HUDEP-2 (cell line): ENCODE measurements at regions not wholly inside any gene's neighbourhood (a gene's known extent, or its start where the extent isn't known, plus 50 kb on each side); places are given as distances from the start of the nearest gene placed in this dataset.
A peak's percentile ranks its signal among the peaks of the same experiment; 100 is the strongest.
"Not testable (repeated sequence)": the region's sequence is repeated elsewhere in the genome, so short reads cannot be mapped to it uniquely, and the experiment has no call there.

Experiments used
- DNase-seq, 76 experiments: peaks; one replicate each; lab custom pipeline; 2025; ENCODE audit not compliant: unreplicated experiment in 76 of 76; lab: John Stamatoyannopoulos, UW

DNA sequence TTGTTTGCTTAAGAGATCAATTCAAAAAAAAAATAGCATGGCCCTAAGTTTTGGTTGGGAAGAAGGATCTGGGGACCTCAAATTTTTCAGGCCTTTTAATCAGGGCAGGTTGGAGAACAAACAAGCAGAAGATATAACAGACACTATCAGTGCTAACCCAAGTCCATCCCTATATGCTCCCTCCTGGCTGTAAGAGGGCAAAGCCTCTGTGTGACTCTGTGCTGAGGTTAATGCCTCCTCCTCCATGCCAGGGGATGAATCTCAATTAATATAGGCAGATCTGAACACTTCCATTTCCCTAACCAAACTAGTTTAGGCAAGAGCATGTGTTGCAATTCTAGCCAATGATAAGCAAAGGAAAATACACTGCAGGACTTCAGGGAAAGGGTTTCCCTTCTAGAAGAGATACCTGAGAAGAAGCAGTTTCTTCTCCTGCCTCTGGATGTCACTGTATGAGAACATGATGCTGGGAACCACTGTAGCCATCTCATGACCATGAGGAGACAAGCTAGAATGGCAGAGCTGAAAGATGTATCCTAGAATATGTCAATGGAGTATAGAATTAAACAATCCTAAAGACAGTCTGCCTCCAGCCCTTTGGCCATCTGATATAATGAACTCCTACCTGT, 76.0 kb downstream of the CHD9NB start:
- DNase-seq = peak in 8 of 76 experiments; percentile 1 to 26 (median 7)

- DNase-seq = no peak
Measured at GRCh38 chr16:52967744-52968143, 85.0 kb downstream of the CHD9NB start.

DNA sequence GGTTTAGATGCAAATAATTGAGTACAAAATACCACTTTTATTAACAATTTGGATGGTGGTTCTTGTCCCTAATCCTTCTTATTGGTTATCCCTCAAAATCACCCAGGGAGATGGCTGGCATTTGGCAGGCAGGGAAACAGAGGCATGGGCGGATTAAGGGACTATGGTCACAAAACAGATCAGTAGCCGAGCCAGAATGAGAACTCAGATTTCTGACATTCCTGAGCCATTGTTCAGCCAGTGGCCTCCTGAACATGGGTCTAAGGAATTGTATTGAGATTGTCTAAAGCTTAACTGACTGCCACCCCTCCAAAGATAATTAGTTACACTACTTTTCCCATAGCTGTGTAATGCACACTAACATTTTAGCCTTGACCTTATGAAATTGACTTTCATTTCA, 88.4 kb downstream of the CHD9NB start:
- no peak for DNase-seq

DNA sequence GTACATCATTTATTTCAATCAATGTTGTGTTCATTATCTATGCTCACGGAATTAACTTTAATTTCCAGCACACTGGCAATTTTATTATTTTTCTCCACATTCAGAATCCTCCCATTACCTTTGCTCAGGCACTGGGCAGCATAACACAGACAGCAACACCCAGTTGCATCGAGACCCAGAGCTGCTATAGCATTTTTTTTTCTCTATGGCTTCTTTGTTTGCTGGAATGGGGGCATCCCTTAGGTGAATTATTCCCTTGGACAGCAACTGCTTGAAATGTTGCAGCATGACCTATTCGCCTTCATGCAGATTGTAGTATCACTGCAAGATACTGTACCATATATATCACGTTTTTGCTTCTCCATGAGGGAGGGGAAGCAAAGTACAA, 88.8 kb downstream of the CHD9NB start:
- no peak for DNase-seq

DNA sequence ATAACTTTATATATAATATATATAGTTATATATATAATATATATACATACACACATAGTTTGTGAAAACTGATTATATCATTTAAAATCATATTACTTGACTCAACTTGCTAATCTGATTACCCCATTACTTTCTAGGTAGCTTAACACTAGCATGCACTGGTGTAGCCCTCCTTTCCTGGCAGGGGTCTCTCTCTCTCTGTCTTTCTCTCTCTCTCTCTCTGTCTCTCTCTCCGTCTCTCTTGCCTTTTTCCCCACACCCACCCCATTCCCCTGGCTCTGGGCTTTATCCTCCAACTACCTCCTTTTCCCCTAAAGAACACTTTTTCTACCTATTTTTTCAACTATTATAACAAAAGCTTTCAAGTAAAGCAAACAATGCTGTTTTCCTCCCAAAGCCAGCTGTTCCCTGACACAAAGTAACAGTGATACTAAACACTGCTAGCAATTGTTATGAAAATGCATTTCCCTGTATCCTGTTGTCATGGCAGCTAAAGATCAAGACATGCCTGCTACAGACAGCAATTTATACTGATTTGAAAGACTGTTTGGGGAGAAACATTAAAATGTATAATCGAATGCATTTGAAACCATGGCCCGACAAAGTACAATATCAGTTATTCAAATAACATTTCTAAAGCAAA, 89.4 kb downstream of the CHD9NB start:
- DNase-seq = no peak

DNA sequence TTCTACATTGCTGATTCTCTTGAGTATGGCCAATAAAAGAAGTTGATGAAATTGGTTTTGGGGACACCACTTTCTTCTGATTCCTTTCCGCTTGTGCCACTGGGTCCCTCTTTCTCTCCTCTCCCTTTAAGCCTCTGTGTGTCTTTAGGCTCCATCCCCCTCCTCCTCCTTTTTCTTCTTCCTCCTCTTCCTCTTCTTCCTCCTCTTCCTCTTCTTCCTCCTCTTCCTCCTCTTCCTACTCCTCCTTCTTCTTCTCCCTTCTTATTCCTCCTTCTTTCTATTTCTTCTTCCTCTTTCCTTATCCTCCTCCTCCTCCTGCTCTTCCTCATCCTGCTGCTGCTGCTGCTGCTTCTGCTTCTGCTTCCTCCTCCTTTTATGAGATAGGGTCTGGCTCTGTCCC, 93.7 kb downstream of the CHD9NB start:
- DNase-seq = no peak

DNA sequence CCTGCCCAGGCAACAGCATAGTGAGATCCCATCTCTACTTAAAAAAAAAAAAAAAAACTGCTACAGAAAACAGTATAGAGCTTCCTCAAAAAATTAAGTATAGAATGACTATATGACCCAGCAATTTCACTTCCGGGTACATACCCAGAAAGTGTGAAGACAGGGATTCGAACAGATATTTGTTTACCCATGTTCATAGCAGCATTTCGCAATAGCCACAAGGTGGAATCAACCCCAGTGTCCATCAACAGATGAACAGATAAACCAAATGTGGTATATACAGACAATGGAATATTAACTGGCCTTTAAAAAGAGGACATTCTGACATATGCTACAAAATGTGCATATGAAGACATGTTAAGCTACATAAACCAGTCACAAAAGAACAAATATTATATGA, 95.5 kb downstream of the CHD9NB start:
- DNase-seq = no peak

- no peak for DNase-seq
Measured at GRCh38 chr16:52956044-52956443, 96.7 kb downstream of the CHD9NB start.

- peak in 7 of 76 experiments; percentile 1 to 50 (median 24) for DNase-seq
Measured at GRCh38 chr16:52953215-52953614, 99.5 kb downstream of the CHD9NB start.

DNA sequence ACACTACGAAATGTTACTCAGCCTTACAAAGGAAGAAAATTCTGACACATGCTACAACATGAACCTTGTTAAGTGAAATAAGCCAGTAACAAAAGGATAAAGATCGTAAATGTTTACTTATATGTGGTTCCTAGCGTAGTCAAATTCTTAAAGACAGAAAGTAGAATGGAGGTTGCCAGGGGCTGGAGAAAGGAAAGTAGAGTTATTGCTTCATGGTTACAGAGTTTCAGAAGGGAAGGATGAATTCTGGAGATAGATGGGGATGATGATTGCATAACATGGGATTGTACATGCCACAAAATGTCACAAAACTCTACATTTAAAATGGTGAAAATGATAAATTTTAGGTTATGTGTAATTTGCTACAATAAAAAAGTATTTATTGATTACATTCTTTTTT, 103.8 kb downstream of the CHD9NB start:
- DNase-seq = no peak

GRCh38 chr16:52932321-52932720, 120.4 kb downstream of the CHD9NB start:
- DNase-seq = no peak

DNA sequence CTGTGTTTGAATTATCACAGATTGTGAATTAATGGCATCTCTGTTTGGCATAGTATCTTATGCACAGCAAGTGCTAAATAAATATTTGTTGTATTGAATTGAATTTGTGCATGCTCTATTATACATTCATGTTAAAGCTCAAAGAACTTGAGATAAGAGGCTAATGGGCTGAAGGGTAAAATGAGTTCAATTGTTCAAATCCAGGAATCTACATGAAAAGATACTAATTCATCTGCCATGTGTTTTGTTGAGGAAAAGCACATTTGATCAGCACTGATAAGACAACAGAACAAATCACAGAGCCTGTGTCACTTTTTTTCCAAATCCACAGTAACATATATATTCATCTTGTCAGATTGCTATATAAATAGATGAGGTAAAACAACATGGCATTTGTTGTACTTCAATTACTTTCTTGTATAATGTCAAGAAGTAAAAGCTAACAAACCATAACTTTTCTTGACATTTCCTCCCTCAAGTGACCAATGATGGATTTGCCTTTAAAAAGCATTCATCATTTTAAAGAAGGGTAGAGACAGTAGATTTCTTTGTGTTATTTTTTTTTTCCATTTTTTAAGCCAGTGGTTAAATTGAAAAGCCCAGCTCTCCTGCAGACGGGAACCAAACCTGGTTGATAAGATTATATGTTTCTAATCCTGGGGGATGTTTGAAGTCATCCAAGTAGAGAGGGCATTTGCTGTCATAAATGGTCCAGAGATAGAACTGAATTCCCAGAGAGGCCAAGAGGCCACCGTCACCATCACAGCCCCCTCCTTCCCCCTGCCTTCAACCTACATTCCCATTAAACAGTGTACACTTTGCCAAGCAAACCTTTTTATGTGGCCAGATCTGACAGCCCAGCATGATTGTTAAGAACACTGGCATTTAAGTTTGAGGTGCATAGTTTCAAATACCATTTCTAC, 123.0 kb downstream of the CHD9NB start:
- no peak for DNase-seq

DNA sequence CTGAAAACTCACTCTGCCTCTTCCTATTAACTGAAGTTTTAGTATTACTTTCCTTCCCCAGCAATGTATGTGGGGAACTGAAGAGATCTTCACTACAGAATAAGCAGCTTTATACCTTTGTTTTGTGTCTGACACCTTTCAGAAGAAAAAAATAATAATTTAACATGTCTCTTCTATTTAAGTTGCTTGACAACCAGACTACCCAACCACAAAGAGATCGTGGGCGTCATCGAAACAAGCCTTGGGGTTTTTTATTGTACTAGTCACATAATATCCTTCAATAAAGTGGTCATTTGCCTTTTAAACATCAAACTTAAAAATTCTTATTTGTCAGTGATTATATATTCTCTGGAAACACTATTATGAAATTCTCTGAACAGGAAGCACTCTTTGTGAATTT, 123.7 kb downstream of the CHD9NB start:
- DNase-seq = no peak

- no peak for DNase-seq
Measured at GRCh38 chr16:52925143-52925542, 127.6 kb downstream of the CHD9NB start.

DNA sequence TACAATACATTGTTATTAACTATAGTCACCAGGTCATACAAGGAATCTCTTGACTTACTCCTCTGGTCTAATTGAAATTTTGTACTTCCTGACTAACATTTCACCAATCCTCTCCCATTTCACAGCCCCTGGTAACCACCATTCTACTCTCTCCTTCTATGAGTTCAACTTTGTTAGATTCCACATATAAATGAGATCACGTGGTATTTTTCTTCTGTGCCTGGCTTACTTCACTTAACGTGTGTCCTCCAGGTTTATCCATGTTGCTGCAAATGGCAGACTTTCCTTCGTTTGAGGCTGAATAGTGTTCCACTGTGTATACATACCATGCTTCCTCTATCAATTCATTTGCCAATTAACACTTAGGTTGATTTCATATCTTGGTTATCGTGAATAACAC, 128.5 kb downstream of the CHD9NB start:
- DNase-seq = no peak

GRCh38 chr16:52921104-52921503, 131.6 kb downstream of the CHD9NB start:
- DNase-seq = no peak

DNA sequence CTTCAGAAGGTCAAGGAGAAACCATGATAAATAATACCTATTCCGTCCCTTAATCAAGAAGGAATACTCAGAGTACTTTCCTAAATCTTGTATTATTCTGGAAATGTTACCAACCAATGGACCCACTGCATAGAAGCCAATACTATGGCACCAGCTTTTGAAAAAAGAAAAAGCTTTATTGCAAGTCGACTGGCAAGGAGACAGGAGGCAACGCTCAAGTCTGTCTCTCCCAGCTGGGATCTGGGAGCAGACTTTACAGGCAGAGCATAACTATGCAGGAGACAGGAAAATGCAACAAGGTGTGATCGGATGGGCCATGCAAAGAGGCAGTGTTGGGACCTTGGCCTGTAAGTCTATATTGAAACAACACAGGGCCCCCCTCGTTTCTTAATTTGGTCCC, 132.4 kb downstream of the CHD9NB start:
- no peak for DNase-seq

- no peak for DNase-seq
Measured at GRCh38 chr16:52914428-52914827, 138.3 kb downstream of the CHD9NB start.

GRCh38 chr16:52912565-52913173, 140.0 kb downstream of the CHD9NB start:
- peak in 51 of 76 experiments; percentile 1 to 70 (median 17) for DNase-seq

- not testable (repeated sequence) for DNase-seq
Measured at GRCh38 chr16:52908057-52908456, 144.6 kb downstream of the CHD9NB start.

GRCh38 chr16:52906281-52906680, 146.4 kb downstream of the CHD9NB start:
- no peak for DNase-seq
